ENCODE measurements at regions not wholly inside any gene's neighbourhood (a gene's known extent, or its start where the extent isn't known, plus 50 kb on each side); places are given as distances from the start of the nearest gene placed in this dataset.

GRCh38 chr13:111566567-111566966 is 246.1 kb downstream of the TEX29 start:
- H3K36me3 ChIP-seq (ENCODE audit: control insufficient read depth, insufficient read depth, low read length), result no peaks in the 10 kb centered on the region
- no peak overlapping the region for H3K4me3 ChIP-seq (ENCODE audit: low read depth, low read length)
- DNase-seq (ENCODE audit: low read depth) (no peak), FAIRE-seq (no peak)
- H3K27me3 ChIP-seq (ENCODE audit: control insufficient read depth, insufficient read depth, low read length), result no peaks in the 10 kb centered on the region
- no peak for TF ChIP-seq CTCF (IDR thresholded peaks at IDR 0.05; ENCODE audit: insufficient read depth, low read length, severe bottlenecking)

GRCh38 chr13:111567637-111568036 is 247.2 kb downstream of the TEX29 start:
- no peaks in the 10 kb centered on the region for H3K36me3 ChIP-seq (ENCODE audit: control insufficient read depth, insufficient read depth, low read length)
- no peaks in the 10 kb centered on the region for H3K27me3 ChIP-seq (ENCODE audit: control insufficient read depth, insufficient read depth, low read length)
- FAIRE-seq (no peak), DNase-seq (ENCODE audit: low read depth) (no peak)
- H3K4me3 ChIP-seq (ENCODE audit: low read depth, low read length), result no peak overlapping the region
- no peak for TF ChIP-seq CTCF (IDR thresholded peaks at IDR 0.05; ENCODE audit: insufficient read depth, low read length, severe bottlenecking)

GRCh38 chr13:111568290-111568689 is 247.8 kb downstream of the TEX29 start:
- no peak for TF ChIP-seq CTCF (IDR thresholded peaks at IDR 0.05; ENCODE audit: insufficient read depth, low read length, severe bottlenecking)
- Histone ChIP-seq H3K27me3 (ENCODE audit: control insufficient read depth, insufficient read depth, low read length) (no peaks in the 10 kb centered on the region), H3K36me3 (ENCODE audit: control insufficient read depth, insufficient read depth, low read length) (no peaks in the 10 kb centered on the region), H3K4me3 (ENCODE audit: low read depth, low read length) (no peak overlapping the region)
- no peak for DNase-seq (ENCODE audit: low read depth)
- no peak for FAIRE-seq

- Histone ChIP-seq H3K4me3 (ENCODE audit: low read depth, low read length) (no peak overlapping the region), H3K27me3 (ENCODE audit: control insufficient read depth, insufficient read depth, low read length) (no peaks in the 10 kb centered on the region), H3K36me3 (ENCODE audit: control insufficient read depth, insufficient read depth, low read length) (no peaks in the 10 kb centered on the region)
- TF ChIP-seq CTCF (IDR thresholded peaks at IDR 0.05; ENCODE audit: insufficient read depth, low read length, severe bottlenecking), result no peak
- no peak for DNase-seq (ENCODE audit: low read depth)
- no peak for FAIRE-seq
These were observed 250.5 kb downstream of the TEX29 start for GRCh38 chr13:111570911-111571310.

GRCh38 chr13:111572956-111573761 is 252.7 kb downstream of the TEX29 start:
- no peak for DNase-seq (ENCODE audit: low read depth)
- no peak for TF ChIP-seq CTCF (IDR thresholded peaks at IDR 0.05; ENCODE audit: insufficient read depth, low read length, severe bottlenecking)

GRCh38 chr13:111573801-111574200 is 253.4 kb downstream of the TEX29 start:
- TF ChIP-seq CTCF (IDR thresholded peaks at IDR 0.05; ENCODE audit: insufficient read depth, low read length, severe bottlenecking), result no peak
- no peaks in the 10 kb centered on the region for H3K36me3 ChIP-seq (ENCODE audit: control insufficient read depth, insufficient read depth, low read length)
- no peak for DNase-seq (ENCODE audit: low read depth)
- H3K4me3 ChIP-seq (ENCODE audit: low read depth, low read length), result no peak overlapping the region
- FAIRE-seq, result peak; percentile 60
- H3K27me3 ChIP-seq (ENCODE audit: control insufficient read depth, insufficient read depth, low read length), result no peaks in the 10 kb centered on the region

More at GRCh38 chr13:111572956-111573761, 252.7 kb downstream of the TEX29 start:
- Histone ChIP-seq H3K27me3 (ENCODE audit: control insufficient read depth, insufficient read depth, low read length) (no peaks in the 10 kb centered on the region), H3K4me3 (ENCODE audit: low read depth, low read length) (no peak overlapping the region), H3K36me3 (ENCODE audit: control insufficient read depth, insufficient read depth, low read length) (no peaks in the 10 kb centered on the region)
- no peak for FAIRE-seq

Measured in bronchial epithelial cell (primary cell).